ENCODE measurements at regions not wholly inside any gene's neighbourhood (a gene's known extent, or its start where the extent isn't known, plus 50 kb on each side); places are given as distances from the start of the nearest gene placed in this dataset.

GRCh38 chr21:17436626-17437111 lies 76.2 kb upstream of the CXADR start:
- no peaks in the 10 kb centered on the region for H3K36me3 ChIP-seq (ENCODE audit: control insufficient read depth, insufficient read depth, low read length)
- no peak overlapping the region for H3K4me3 ChIP-seq (ENCODE audit: low read depth, low read length)
- TF ChIP-seq, protein P1, sequence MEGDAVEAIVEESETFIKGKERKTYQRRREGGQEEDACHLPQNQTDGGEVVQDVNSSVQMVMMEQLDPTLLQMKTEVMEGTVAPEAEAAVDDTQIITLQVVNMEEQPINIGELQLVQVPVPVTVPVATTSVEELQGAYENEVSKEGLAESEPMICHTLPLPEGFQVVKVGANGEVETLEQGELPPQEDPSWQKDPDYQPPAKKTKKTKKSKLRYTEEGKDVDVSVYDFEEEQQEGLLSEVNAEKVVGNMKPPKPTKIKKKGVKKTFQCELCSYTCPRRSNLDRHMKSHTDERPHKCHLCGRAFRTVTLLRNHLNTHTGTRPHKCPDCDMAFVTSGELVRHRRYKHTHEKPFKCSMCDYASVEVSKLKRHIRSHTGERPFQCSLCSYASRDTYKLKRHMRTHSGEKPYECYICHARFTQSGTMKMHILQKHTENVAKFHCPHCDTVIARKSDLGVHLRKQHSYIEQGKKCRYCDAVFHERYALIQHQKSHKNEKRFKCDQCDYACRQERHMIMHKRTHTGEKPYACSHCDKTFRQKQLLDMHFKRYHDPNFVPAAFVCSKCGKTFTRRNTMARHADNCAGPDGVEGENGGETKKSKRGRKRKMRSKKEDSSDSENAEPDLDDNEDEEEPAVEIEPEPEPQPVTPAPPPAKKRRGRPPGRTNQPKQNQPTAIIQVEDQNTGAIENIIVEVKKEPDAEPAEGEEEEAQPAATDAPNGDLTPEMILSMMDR (IDR thresholded peaks at IDR 0.05; ENCODE audit: insufficient read depth, low read length, poor library complexity, severe bottlenecking): no peak
- DNase-seq (ENCODE audit: low read depth): no peak
- no peaks in the 10 kb centered on the region for H3K27me3 ChIP-seq (ENCODE audit: control insufficient read depth, insufficient read depth, low read length)

DNA sequence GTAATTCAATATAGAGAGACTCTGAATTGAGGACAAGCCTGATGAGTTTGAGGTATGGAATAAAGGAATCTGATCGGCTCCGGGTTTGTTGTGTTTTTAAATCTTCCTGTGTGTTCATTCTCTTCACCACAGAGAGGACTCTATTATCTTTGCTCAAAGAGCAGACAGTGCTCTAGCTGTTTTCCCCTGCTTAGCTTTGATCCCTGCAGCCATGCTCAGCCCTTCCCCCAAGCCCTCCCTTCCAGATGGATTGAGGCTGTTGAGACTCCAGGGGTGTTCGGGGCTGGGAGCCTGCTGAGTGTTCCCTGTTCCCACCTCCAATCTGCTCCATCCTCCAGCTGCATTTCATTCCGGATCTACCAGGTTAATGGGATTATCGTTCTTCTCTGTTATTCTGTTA lies 74.2 kb upstream of the CXADR start:
- no peak for DNase-seq (ENCODE audit: low read depth)
- TF ChIP-seq, protein P1 (IDR thresholded peaks at IDR 0.05; ENCODE audit: insufficient read depth, low read length, poor library complexity, severe bottlenecking): no peak
- Histone ChIP-seq H3K4me3 (ENCODE audit: low read depth, low read length) (no peak overlapping the region), H3K27me3 (ENCODE audit: control insufficient read depth, insufficient read depth, low read length) (no peaks in the 10 kb centered on the region), H3K36me3 (ENCODE audit: control insufficient read depth, insufficient read depth, low read length) (no peaks in the 10 kb centered on the region)

- no peaks in the 10 kb centered on the region for H3K36me3 ChIP-seq (ENCODE audit: control insufficient read depth, insufficient read depth, low read length)
- H3K4me3 ChIP-seq (ENCODE audit: low read depth, low read length): no peak overlapping the region
- TF ChIP-seq, protein P1 (IDR thresholded peaks at IDR 0.05; ENCODE audit: insufficient read depth, low read length, poor library complexity, severe bottlenecking): no peak
Observed at GRCh38 chr21:17440969-17441368, 71.9 kb upstream of the CXADR start.

GRCh38 chr21:17441370-17441769 lies 71.5 kb upstream of the CXADR start:
- H3K36me3 ChIP-seq (ENCODE audit: control insufficient read depth, insufficient read depth, low read length): no peaks in the 10 kb centered on the region
- H3K4me3 ChIP-seq (ENCODE audit: low read depth, low read length): no peak overlapping the region
- TF ChIP-seq, protein P1 (IDR thresholded peaks at IDR 0.05; ENCODE audit: insufficient read depth, low read length, poor library complexity, severe bottlenecking): no peak
- DNase-seq (ENCODE audit: low read depth): no peak
- H3K27me3 ChIP-seq (ENCODE audit: control insufficient read depth, insufficient read depth, low read length): no peaks in the 10 kb centered on the region

More at GRCh38 chr21:17440969-17441368, 71.9 kb upstream of the CXADR start:
- no peak for DNase-seq (ENCODE audit: low read depth)
- H3K27me3 ChIP-seq (ENCODE audit: control insufficient read depth, insufficient read depth, low read length): no peaks in the 10 kb centered on the region

DNA sequence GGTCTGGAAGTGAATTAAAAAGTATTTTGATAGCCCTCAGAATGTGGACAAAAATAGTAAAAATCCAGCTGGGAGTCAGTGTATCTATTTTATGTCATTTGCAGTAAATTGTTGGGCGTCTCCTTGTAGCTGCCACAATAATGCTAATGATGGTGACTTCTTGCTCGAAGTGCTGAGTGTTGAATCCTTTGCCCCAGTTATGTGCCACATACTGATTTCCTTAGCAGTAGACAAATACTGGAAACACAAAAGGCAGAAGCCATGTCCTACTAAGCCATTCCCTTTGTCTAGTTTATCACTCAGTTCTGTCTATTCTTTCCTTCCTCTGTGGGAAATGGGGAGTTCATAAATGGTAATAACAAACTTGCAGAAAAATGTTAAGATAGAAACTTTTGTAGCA lies 70.7 kb upstream of the CXADR start:
- DNase-seq (ENCODE audit: low read depth): no peak
- H3K36me3 ChIP-seq (ENCODE audit: control insufficient read depth, insufficient read depth, low read length): no peaks in the 10 kb centered on the region
- H3K27me3 ChIP-seq (ENCODE audit: control insufficient read depth, insufficient read depth, low read length): no peaks in the 10 kb centered on the region
- TF ChIP-seq, protein P1 (IDR thresholded peaks at IDR 0.05; ENCODE audit: insufficient read depth, low read length, poor library complexity, severe bottlenecking): no peak
- H3K4me3 ChIP-seq (ENCODE audit: low read depth, low read length): no peak overlapping the region

- no peaks in the 10 kb centered on the region for H3K27me3 ChIP-seq (ENCODE audit: control insufficient read depth, insufficient read depth, low read length)
- TF ChIP-seq, protein P1 (IDR thresholded peaks at IDR 0.05; ENCODE audit: insufficient read depth, low read length, poor library complexity, severe bottlenecking): no peak
- H3K36me3 ChIP-seq (ENCODE audit: control insufficient read depth, insufficient read depth, low read length): no peaks in the 10 kb centered on the region
- no peak overlapping the region for H3K4me3 ChIP-seq (ENCODE audit: low read depth, low read length)
- no peak for DNase-seq (ENCODE audit: low read depth)
Observed at GRCh38 chr21:17444828-17445227, 68.0 kb upstream of the CXADR start.
